GM12878 (cell line): ENCODE measurements at regions not wholly inside any gene's neighbourhood (a gene's known extent, or its start where the extent isn't known, plus 50 kb on each side); places are given as distances from the start of the nearest gene placed in this dataset.
A peak's percentile ranks its signal among the peaks of the same experiment; 100 is the strongest.

ENCODE experiments used
- CTCF ChIP-seq, 3 experiments: IDR thresholded peaks in 2 of 3; conservative IDR thresholded peaks in 1 of 3; 2 replicates each; pipeline ENCODE4 v1.5.1; 2011; ENCODE audit warnings: low read depth in 3 of 3, low read length in 3 of 3, mild to moderate bottlenecking in 3 of 3, control low read depth in 2 of 3, moderate library complexity in 2 of 3, inconsistent platforms in 1 of 3, mixed read lengths in 1 of 3; ENCODE audit not compliant: control insufficient read depth in 2 of 3, insufficient read depth in 1 of 3; ENCODE audit errors: extremely low read depth in 1 of 3
- ESRRA ChIP-seq: IDR thresholded peaks from 2 replicates; pipeline ENCODE4 v1.6.1; 2012; ENCODE audit warnings: mild to moderate bottlenecking, low read length, improper control_type of control experiment
- FOXM1 ChIP-seq: IDR thresholded peaks from 2 replicates; pipeline ENCODE4 v1.6.1; 2012; ENCODE audit warnings: low read depth, mild to moderate bottlenecking, inconsistent platforms, low read length, moderate library complexity
- KAT2A ChIP-seq: conservative IDR thresholded peaks from 2 replicates; pipeline ENCODE4 v1.6.1; 2011; ENCODE audit warnings: low read depth, low read length; ENCODE audit not compliant: control insufficient read depth
- POLR2AphosphoS5 ChIP-seq: IDR thresholded peaks from 2 replicates; pipeline ENCODE4 v1.6.1; 2011; ENCODE audit warnings: mild to moderate bottlenecking, low read length, inconsistent platforms
- REST ChIP-seq: IDR thresholded peaks from 2 replicates; pipeline ENCODE4 v1.6.1; 2012; ENCODE audit warnings: mild to moderate bottlenecking, low read depth, low read length

- TF ChIP-seq CTCF (IDR thresholded peaks at IDR 0.05 in 2 of 3, conservative IDR thresholded peaks at IDR 0.05 in 1 of 3; ENCODE audit: control insufficient read depth in 2 of 3, extremely low read depth in 1 of 3, insufficient read depth in 1 of 3, low read depth in 3 of 3, low read length in 3 of 3) = peak; percentile 28 to 52 (median 32); a peak in 5 of 6 replicates
- TF ChIP-seq POLR2AphosphoS5 = no peak
- TF ChIP-seq REST = no peak
- TF ChIP-seq KAT2A = no peak
- no peak for TF ChIP-seq ESRRA
- TF ChIP-seq FOXM1 = no peak
Measured at GRCh38 chr17:6894206-6894528, 62.6 kb upstream of the TEKT1 start.
